ENCODE measurements at regions not wholly inside any gene's neighbourhood (a gene's known extent, or its start where the extent isn't known, plus 50 kb on each side); places are given as distances from the start of the nearest gene placed in this dataset.

- Histone ChIP-seq H3K4me3 (ENCODE audit: low read length in 2 of 2) (no peak overlapping the region), H3K9me3 (ENCODE audit: control insufficient read depth, low read length) (no peaks in the 10 kb centered on the region), H3K27ac (ENCODE audit: low read depth in 1 of 2, low read length in 2 of 2) (no peak overlapping the region), H3K27me3 (ENCODE audit: control insufficient read depth in 1 of 2, insufficient read depth in 2 of 2, low read length in 1 of 2) (no peaks in the 10 kb centered on the region), H3K4me1 (ENCODE audit: control insufficient read depth in 1 of 2, insufficient read depth in 2 of 2, low read length in 2 of 2) (no peaks in the 10 kb centered on the region), H3K36me3 (ENCODE audit: control insufficient read depth in 1 of 2, insufficient read depth in 2 of 2, low read length in 1 of 2) (no peaks in the 10 kb centered on the region)
- intact Hi-C loops (cut with DNase I) = no loop called here
- DNase-seq (no peak), ATAC-seq (ENCODE audit: low FRiP score) (no peak)
These were observed 239.2 kb upstream of the KIF2A start for GRCh38 chr5:62066761-62067277.

GRCh38 chr5:62068554-62068953, 237.5 kb upstream of the KIF2A start:
- no peak overlapping the region for H3K4me3 ChIP-seq (ENCODE audit: low read length in 2 of 2)
- intact Hi-C loops (cut with DNase I) = no loop called here

GRCh38 chr5:62077387-62077786, 228.6 kb upstream of the KIF2A start:
- Histone ChIP-seq H3K36me3 (ENCODE audit: control insufficient read depth in 1 of 2, insufficient read depth in 2 of 2, low read length in 1 of 2) (no peaks in the 10 kb centered on the region), H3K27me3 (ENCODE audit: control insufficient read depth in 1 of 2, insufficient read depth in 2 of 2, low read length in 1 of 2) (no peaks in the 10 kb centered on the region), H3K4me1 (ENCODE audit: control insufficient read depth in 1 of 2, insufficient read depth in 2 of 2, low read length in 2 of 2) (no peaks in the 10 kb centered on the region), H3K27ac (ENCODE audit: low read depth in 1 of 2, low read length in 2 of 2) (no peak overlapping the region), H3K9me3 (ENCODE audit: control insufficient read depth, low read length) (no peaks in the 10 kb centered on the region), H3K4me3 (ENCODE audit: low read length in 2 of 2) (no peak overlapping the region)
- 85 to 88% methylated on average over 4 of the region's 4 CpGs for WGBS, 2 donors
- intact Hi-C loops (cut with DNase I) = no loop called here
- ATAC-seq (ENCODE audit: low FRiP score) = no peak
- no peak for DNase-seq

More at GRCh38 chr5:62068554-62068953, 237.5 kb upstream of the KIF2A start:
- Histone ChIP-seq H3K27me3 (ENCODE audit: control insufficient read depth in 1 of 2, insufficient read depth in 2 of 2, low read length in 1 of 2) (no peaks in the 10 kb centered on the region), H3K4me1 (ENCODE audit: control insufficient read depth in 1 of 2, insufficient read depth in 2 of 2, low read length in 2 of 2) (no peaks in the 10 kb centered on the region), H3K36me3 (ENCODE audit: control insufficient read depth in 1 of 2, insufficient read depth in 2 of 2, low read length in 1 of 2) (no peaks in the 10 kb centered on the region), H3K9me3 (ENCODE audit: control insufficient read depth, low read length) (no peaks in the 10 kb centered on the region), H3K27ac (ENCODE audit: low read depth in 1 of 2, low read length in 2 of 2) (no peak overlapping the region)
- 78 to 82% methylated on average over 3 of the region's 3 CpGs for whole genome bisulfite sequencing, 2 donors
- ATAC-seq (ENCODE audit: low FRiP score) (no peak), DNase-seq (no peak)

- 73 to 74% methylated on average over 9 of the region's 9 CpGs for WGBS, 2 donors
These were observed 228.0 kb upstream of the KIF2A start for GRCh38 chr5:62077823-62078550.

DNA sequence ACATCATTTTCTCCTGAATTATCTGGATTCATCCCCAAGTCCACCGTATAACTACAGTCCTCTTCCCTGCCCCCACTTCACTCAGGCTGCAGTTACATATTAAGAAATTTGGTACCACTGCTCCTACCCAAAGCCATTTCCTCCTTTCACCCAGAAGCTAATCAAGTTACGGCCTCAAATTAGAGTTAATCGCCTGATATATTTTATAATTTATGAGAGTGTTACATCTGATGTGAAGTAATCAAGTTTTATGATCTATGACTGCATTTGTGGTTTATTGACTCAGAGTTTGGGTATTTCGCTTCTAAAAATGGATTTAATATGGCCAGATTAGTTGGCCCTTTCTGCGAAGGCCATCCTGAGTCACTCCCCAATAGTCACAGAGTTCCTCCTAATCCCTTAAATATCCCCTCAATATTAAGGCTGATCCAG, 223.6 kb upstream of the KIF2A start:
- ATAC-seq (ENCODE audit: low FRiP score) = no peak
- Histone ChIP-seq H3K9me3 (ENCODE audit: control insufficient read depth, low read length) (no peaks in the 10 kb centered on the region), H3K27me3 (ENCODE audit: control insufficient read depth in 1 of 2, insufficient read depth in 2 of 2, low read length in 1 of 2) (peaks cover 0 to 2% of the 10 kb centered on the region in 2 donors), H3K4me3 (ENCODE audit: low read length in 2 of 2) (no peak overlapping the region), H3K36me3 (ENCODE audit: control insufficient read depth in 1 of 2, insufficient read depth in 2 of 2, low read length in 1 of 2) (no peaks in the 10 kb centered on the region), H3K4me1 (ENCODE audit: control insufficient read depth in 1 of 2, insufficient read depth in 2 of 2, low read length in 2 of 2) (no peaks in the 10 kb centered on the region), H3K27ac (ENCODE audit: low read depth in 1 of 2, low read length in 2 of 2) (no peak overlapping the region)
- DNase-seq = no peak
- 75 to 79% methylated on average over 5 of the region's 5 CpGs for WGBS, 2 donors
- intact Hi-C loops (cut with DNase I) = no loop called here

More at GRCh38 chr5:62077823-62078550, 228.0 kb upstream of the KIF2A start:
- ATAC-seq (ENCODE audit: low FRiP score) (no peak), DNase-seq (no peak)
- no peaks in the 10 kb centered on the region for H3K27me3 ChIP-seq (ENCODE audit: control insufficient read depth in 1 of 2, insufficient read depth in 2 of 2, low read length in 1 of 2)
- H3K4me3 ChIP-seq (ENCODE audit: low read length in 2 of 2) = no peak overlapping the region
- intact Hi-C loops (cut with DNase I) = no loop called here
- H3K4me1 ChIP-seq (ENCODE audit: control insufficient read depth in 1 of 2, insufficient read depth in 2 of 2, low read length in 2 of 2) = no peaks in the 10 kb centered on the region
- no peaks in the 10 kb centered on the region for H3K36me3 ChIP-seq (ENCODE audit: control insufficient read depth in 1 of 2, insufficient read depth in 2 of 2, low read length in 1 of 2)
- no peak overlapping the region for H3K27ac ChIP-seq (ENCODE audit: low read depth in 1 of 2, low read length in 2 of 2)
- no peaks in the 10 kb centered on the region for H3K9me3 ChIP-seq (ENCODE audit: control insufficient read depth, low read length)

- no peaks in the 10 kb centered on the region for H3K4me1 ChIP-seq (ENCODE audit: control insufficient read depth in 1 of 2, insufficient read depth in 2 of 2, low read length in 2 of 2)
- H3K27me3 ChIP-seq (ENCODE audit: control insufficient read depth in 1 of 2, insufficient read depth in 2 of 2, low read length in 1 of 2) = peaks cover 0 to 2% of the 10 kb centered on the region in 2 donors
- ATAC-seq (ENCODE audit: low FRiP score) (no peak), DNase-seq (no peak)
- no peak overlapping the region for H3K27ac ChIP-seq (ENCODE audit: low read depth in 1 of 2, low read length in 2 of 2)
- 69 to 73% methylated on average over 7 of the region's 7 CpGs for WGBS, 2 donors
- H3K9me3 ChIP-seq (ENCODE audit: control insufficient read depth, low read length) = no peaks in the 10 kb centered on the region
- intact Hi-C loops (cut with DNase I) = no loop called here
- no peaks in the 10 kb centered on the region for H3K36me3 ChIP-seq (ENCODE audit: control insufficient read depth in 1 of 2, insufficient read depth in 2 of 2, low read length in 1 of 2)
- H3K4me3 ChIP-seq (ENCODE audit: low read length in 2 of 2) = no peak overlapping the region
These were observed 222.8 kb upstream of the KIF2A start for GRCh38 chr5:62083247-62083646.

- DNase-seq = no peak
- Histone ChIP-seq H3K36me3 (ENCODE audit: control insufficient read depth in 1 of 2, insufficient read depth in 2 of 2, low read length in 1 of 2) (no peaks in the 10 kb centered on the region), H3K27ac (ENCODE audit: low read depth in 1 of 2, low read length in 2 of 2) (no peak overlapping the region), H3K9me3 (ENCODE audit: control insufficient read depth, low read length) (no peaks in the 10 kb centered on the region), H3K27me3 (ENCODE audit: control insufficient read depth in 1 of 2, insufficient read depth in 2 of 2, low read length in 1 of 2) (peaks cover 0 to 2% of the 10 kb centered on the region in 2 donors), H3K4me3 (ENCODE audit: low read length in 2 of 2) (no peak overlapping the region), H3K4me1 (ENCODE audit: control insufficient read depth in 1 of 2, insufficient read depth in 2 of 2, low read length in 2 of 2) (no peaks in the 10 kb centered on the region)
- ATAC-seq (ENCODE audit: low FRiP score) = no peak
- 75 to 82% methylated on average over 1 of the region's 1 CpG for WGBS, 2 donors
- intact Hi-C loops (cut with DNase I) = no loop called here
These were observed 222.3 kb upstream of the KIF2A start for GRCh38 chr5:62083661-62084060.

- Histone ChIP-seq H3K9me3 (ENCODE audit: control insufficient read depth, low read length) (no peaks in the 10 kb centered on the region), H3K27ac (ENCODE audit: low read depth in 1 of 2, low read length in 2 of 2) (no peak overlapping the region), H3K36me3 (ENCODE audit: control insufficient read depth in 1 of 2, insufficient read depth in 2 of 2, low read length in 1 of 2) (no peaks in the 10 kb centered on the region), H3K27me3 (ENCODE audit: control insufficient read depth in 1 of 2, insufficient read depth in 2 of 2, low read length in 1 of 2) (peaks cover 0 to 2% of the 10 kb centered on the region in 2 donors), H3K4me1 (ENCODE audit: control insufficient read depth in 1 of 2, insufficient read depth in 2 of 2, low read length in 2 of 2) (no peaks in the 10 kb centered on the region), H3K4me3 (ENCODE audit: low read length in 2 of 2) (no peak overlapping the region)
- 75 to 78% methylated on average over 8 of the region's 8 CpGs for WGBS, 2 donors
- DNase-seq (no peak), ATAC-seq (ENCODE audit: low FRiP score) (no peak)
- intact Hi-C loops (cut with DNase I) = no loop called here
These were observed 221.6 kb upstream of the KIF2A start for GRCh38 chr5:62084391-62084790.

DNA sequence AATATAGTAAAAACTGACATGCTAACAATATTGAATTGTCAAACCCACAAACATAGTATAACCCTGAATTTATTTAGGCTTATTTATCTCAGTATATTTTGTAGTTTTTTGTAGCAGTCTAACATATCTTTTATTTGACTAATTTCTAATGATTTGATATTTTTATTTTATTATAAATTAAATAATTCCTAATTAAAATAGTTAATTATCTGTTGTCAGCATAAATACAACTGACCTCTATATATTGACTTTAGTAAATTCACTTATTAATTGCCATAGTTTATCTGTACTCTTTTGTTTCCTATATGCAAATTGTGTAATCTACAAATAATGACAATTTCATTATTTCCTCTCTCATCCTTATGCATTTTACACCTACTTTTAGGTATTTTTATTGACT, 215.1 kb upstream of the KIF2A start:
- DNase-seq (no peak), ATAC-seq (ENCODE audit: low FRiP score) (no peak)
- Histone ChIP-seq H3K36me3 (ENCODE audit: control insufficient read depth in 1 of 2, insufficient read depth in 2 of 2, low read length in 1 of 2) (no peaks in the 10 kb centered on the region), H3K27me3 (ENCODE audit: control insufficient read depth in 1 of 2, insufficient read depth in 2 of 2, low read length in 1 of 2) (peaks cover 0 to 2% of the 10 kb centered on the region in 2 donors), H3K4me1 (ENCODE audit: control insufficient read depth in 1 of 2, insufficient read depth in 2 of 2, low read length in 2 of 2) (no peaks in the 10 kb centered on the region), H3K27ac (ENCODE audit: low read depth in 1 of 2, low read length in 2 of 2) (no peak overlapping the region), H3K4me3 (ENCODE audit: low read length in 2 of 2) (no peak overlapping the region), H3K9me3 (ENCODE audit: control insufficient read depth, low read length) (no peaks in the 10 kb centered on the region)
- intact Hi-C loops (cut with DNase I) = no loop called here
